GM12878 (cell line): ENCODE measurements at regions not wholly inside any gene's neighbourhood (a gene's known extent, or its start where the extent isn't known, plus 50 kb on each side); places are given as distances from the start of the nearest gene placed in this dataset.
A peak's percentile ranks its signal among the peaks of the same experiment; 100 is the strongest.

Source experiments
- ATAC-seq: fragments of 200-7000 bp; cut with Tn5 transposase; 3 replicates; pipeline ENCODE4 v1.9.1; 2020; ENCODE audit warnings: mild to moderate bottlenecking, moderate library complexity
- BruUV-seq: library from RNA; stranded (reverse); fragments of 400-500 nt; replicated peaks from 2 replicates; lab custom pipeline; 2021; lab: Mats Ljungman, UMichigan
- CTCF ChIA-PET: fragments of 300-600 bp; sonication (Branson Sonifier 250); formaldehyde crosslinking; extraction: SDS; loops from one replicate; lab custom pipeline; 2021; ENCODE audit warnings: inconsistent platforms; lab: Yijun Ruan, JAX
- POLR2A ChIA-PET: fragments of 350-600 bp; formaldehyde crosslinking; extraction: SDS; loops from one replicate; lab custom pipeline; 2021; ENCODE audit warnings: inconsistent platforms; lab: Charles Lee
- RAD21 ChIA-PET: fragments of 300-600 bp; sonication (Branson Sonifier 250); formaldehyde crosslinking; loops from one replicate; lab custom pipeline; 2023; ENCODE audit warnings: antibody characterized with exemption; ENCODE audit not compliant: unreplicated experiment; lab: Charles Lee
- SMC1A ChIA-PET: fragments of 300-600 bp; sonication (Branson Sonifier 250); formaldehyde crosslinking; loops from one replicate; lab custom pipeline; 2023; ENCODE audit not compliant: unreplicated experiment, uncharacterized antibody; lab: Charles Lee
- DNase-seq: peaks from one replicate; pipeline ENCODE4 v3.0.0-alpha.2; 2011; ENCODE audit warnings: low read depth, low spot score
- FAIRE-seq: peaks from 3 replicates; lab custom pipeline; 2011; peaks lifted over from hg19 to GRCh38; lab: Jason Lieb, UNC
- H2AFZ ChIP-seq: 2 replicates; pipeline ENCODE4 v1.6.0; 2011; ENCODE audit warnings: low read depth, low read length, control low read depth; ENCODE audit not compliant: control insufficient read depth
- H3K27ac ChIP-seq: 2 replicates; pipeline ENCODE4 v1.5.1; 2011; ENCODE audit warnings: control low read depth; ENCODE audit not compliant: control insufficient read depth, insufficient read depth
- H3K27me3 ChIP-seq, 2 experiments: replicated peaks in 1 of 2; 2 replicates each; pipeline versions ENCODE4 v1.6.0 to v1.6.1; 2011; ENCODE audit warnings: low read length in 1 of 2; ENCODE audit not compliant: control insufficient read depth in 2 of 2, insufficient read depth in 2 of 2
- H3K36me3 ChIP-seq, 2 experiments: 2 replicates each; pipeline ENCODE4 v1.5.1; 2011; ENCODE audit warnings: low read length in 1 of 2; ENCODE audit not compliant: control insufficient read depth in 2 of 2, insufficient read depth in 2 of 2
- H3K4me1 ChIP-seq: 2 replicates; pipeline ENCODE4 v1.6.1; 2011; ENCODE audit warnings: mild to moderate bottlenecking, low read length, moderate library complexity, mixed read lengths; ENCODE audit not compliant: control insufficient read depth, insufficient read depth
- H3K4me2 ChIP-seq: 2 replicates; pipeline ENCODE4 v1.6.0; 2011; ENCODE audit warnings: control low read depth; ENCODE audit not compliant: control insufficient read depth, insufficient read depth
- H3K4me3 ChIP-seq: fragments of 200-600 bp; sonication (generic); 2 replicates; pipeline ENCODE4 v1.5.1; 2016
- H3K79me2 ChIP-seq: 2 replicates; pipeline ENCODE4 v1.6.0; 2011; ENCODE audit warnings: low read length; ENCODE audit not compliant: control insufficient read depth, insufficient read depth
- H3K9ac ChIP-seq: 2 replicates; pipeline ENCODE4 v1.8.0; 2011; ENCODE audit warnings: low read length, control low read depth, mixed read lengths; ENCODE audit not compliant: control insufficient read depth, insufficient read depth
- H3K9me3 ChIP-seq: replicated peaks from 3 replicates; pipeline ENCODE4 v1.5.1; 2011; ENCODE audit warnings: mild to moderate bottlenecking, low read length; ENCODE audit not compliant: control insufficient read depth, insufficient read depth
- H4K20me1 ChIP-seq: 2 replicates; pipeline ENCODE4 v1.6.0; 2011; ENCODE audit not compliant: control insufficient read depth, insufficient read depth
- BRCA1 ChIP-seq: IDR thresholded peaks from 2 replicates; pipeline ENCODE4 v1.6.1; 2011; ENCODE audit warnings: low read depth, low read length, improper control_type of control experiment
- CBX5 ChIP-seq: sonication (generic); IDR thresholded peaks from 2 replicates; pipeline ENCODE4 v1.6.1; 2016; ENCODE audit warnings: low read depth, moderate library complexity, mild to moderate bottlenecking, inconsistent platforms
- CHD4 ChIP-seq: fragments of 200-600 bp; sonication (generic); IDR thresholded peaks from 2 replicates; pipeline ENCODE4 v1.6.1; 2016; ENCODE audit warnings: mild to moderate bottlenecking
- CREM ChIP-seq: IDR thresholded peaks from 2 replicates; pipeline ENCODE4 v1.6.1; 2014; ENCODE audit warnings: antibody characterized with exemption, low read depth
- IRF4 ChIP-seq: IDR thresholded peaks from 2 replicates; pipeline ENCODE4 v1.6.1; 2011; ENCODE audit warnings: low read depth, low read length
- JUND ChIP-seq: IDR thresholded peaks from 2 replicates; pipeline ENCODE4 v1.6.1; 2012; ENCODE audit warnings: low read depth, mild to moderate bottlenecking, low read length, improper control_type of control experiment, moderate library complexity
- MEF2B ChIP-seq: fragments of 450-650 bp; IDR thresholded peaks from 2 replicates; pipeline ENCODE4 v1.6.1; 2018; ENCODE audit warnings: mild to moderate bottlenecking, moderate library complexity; ENCODE audit not compliant: partially characterized antibody, poor library complexity, severe bottlenecking
- MTA3 ChIP-seq: IDR thresholded peaks from 2 replicates; pipeline ENCODE4 v1.6.1; 2012; ENCODE audit warnings: low read length, inconsistent platforms, borderline replicate concordance
- NFXL1 ChIP-seq: fragments of 450-650 bp; IDR thresholded peaks from 2 replicates; pipeline ENCODE4 v1.6.1; 2017; ENCODE audit warnings: antibody characterized with exemption, mild to moderate bottlenecking, borderline replicate concordance
- PAX8 ChIP-seq: fragments of 450-650 bp; IDR thresholded peaks from 2 replicates; pipeline ENCODE4 v1.6.1; 2017; ENCODE audit warnings: mild to moderate bottlenecking, moderate library complexity
- SP1 ChIP-seq: IDR thresholded peaks from one replicate; pipeline ENCODE4 v1.6.1; 2011; ENCODE audit warnings: low read depth, low read length
- SRF ChIP-seq, 2 experiments: IDR thresholded peaks; 2 replicates each; pipeline ENCODE4 v1.6.1; 2011; ENCODE audit warnings: low read depth in 2 of 2, low read length in 2 of 2, mild to moderate bottlenecking in 1 of 2, moderate library complexity in 1 of 2
- ZNF217 ChIP-seq: fragments of 450-650 bp; IDR thresholded peaks from 2 replicates; pipeline ENCODE4 v1.6.1; 2017; ENCODE audit warnings: antibody characterized with exemption, mild to moderate bottlenecking
- ZNF622 ChIP-seq: fragments of 450-650 bp; IDR thresholded peaks from 2 replicates; pipeline ENCODE4 v1.6.1; 2017; ENCODE audit warnings: mild to moderate bottlenecking, inconsistent platforms
- WGBS: methylation state at CpG from one replicate; pipeline ENCODE4 v1.1.6; 2016; ENCODE audit warnings: low lambda C conversion rate; ENCODE audit not compliant: insufficient replicate concordance, insufficient coverage; ENCODE audit errors: missing lambda C conversion rate; 5-methylcytosine and 5-hydroxymethylcytosine counted together
- in situ Hi-C: fragments of 300-500 bp; cut with MboI; formaldehyde crosslinking; loops from 9 replicates; pipeline ENCODE4 v1.14.3; 2018; ENCODE audit warnings: mixed read lengths
- intact Hi-C: fragments of 100-400 bp; cut with micrococcal nuclease; formaldehyde crosslinking; loops from one replicate; pipeline ENCODE4 v1.14.2; 2022; ENCODE audit not compliant: unreplicated experiment
- TF ChIP-seq, protein P1 (sequence below): fragments of 450-650 bp; IDR thresholded peaks from 2 replicates; pipeline ENCODE4 v1.6.1; 2017; ENCODE audit warnings: mild to moderate bottlenecking, moderate library complexity
- TF ChIP-seq, protein P2 (sequence below): IDR thresholded peaks from 2 replicates; pipeline ENCODE4 v1.6.1; 2012; ENCODE audit warnings: low read depth, low read length, improper control_type of control experiment

DNA sequence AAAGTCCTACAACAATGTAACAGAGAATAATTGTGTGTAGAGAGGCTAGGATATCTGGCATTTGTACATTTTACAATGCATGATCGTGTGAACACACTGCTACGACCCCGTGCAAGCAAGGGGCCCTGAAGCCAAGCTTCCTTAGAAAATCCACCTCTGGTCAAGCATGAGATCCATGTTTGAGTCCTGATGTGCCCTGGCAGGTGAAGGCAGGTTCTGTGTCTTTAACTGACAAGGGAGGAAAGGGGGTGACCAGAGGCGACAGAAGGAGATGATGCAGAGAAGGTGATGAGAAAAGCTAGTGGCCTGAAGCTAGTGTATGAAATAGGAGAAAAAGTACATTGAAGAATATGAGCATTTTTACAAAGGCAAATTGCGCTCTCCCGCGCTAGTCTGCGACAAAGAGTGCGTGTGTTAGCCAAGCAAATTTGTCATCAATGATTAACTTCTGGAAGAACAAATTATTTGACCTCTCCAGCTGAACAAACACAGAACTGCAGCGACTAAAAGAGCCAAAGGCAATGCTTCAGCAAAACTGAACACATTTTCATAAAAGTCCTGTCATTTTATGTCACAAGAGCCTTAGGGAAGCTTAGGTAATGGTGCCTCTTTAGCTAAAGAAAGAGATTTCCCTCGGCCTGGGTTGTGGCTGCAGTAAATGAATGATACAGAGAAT lies 101.7 kb upstream of the DAPK1 start (continued):
- TF ChIP-seq, protein P1, sequence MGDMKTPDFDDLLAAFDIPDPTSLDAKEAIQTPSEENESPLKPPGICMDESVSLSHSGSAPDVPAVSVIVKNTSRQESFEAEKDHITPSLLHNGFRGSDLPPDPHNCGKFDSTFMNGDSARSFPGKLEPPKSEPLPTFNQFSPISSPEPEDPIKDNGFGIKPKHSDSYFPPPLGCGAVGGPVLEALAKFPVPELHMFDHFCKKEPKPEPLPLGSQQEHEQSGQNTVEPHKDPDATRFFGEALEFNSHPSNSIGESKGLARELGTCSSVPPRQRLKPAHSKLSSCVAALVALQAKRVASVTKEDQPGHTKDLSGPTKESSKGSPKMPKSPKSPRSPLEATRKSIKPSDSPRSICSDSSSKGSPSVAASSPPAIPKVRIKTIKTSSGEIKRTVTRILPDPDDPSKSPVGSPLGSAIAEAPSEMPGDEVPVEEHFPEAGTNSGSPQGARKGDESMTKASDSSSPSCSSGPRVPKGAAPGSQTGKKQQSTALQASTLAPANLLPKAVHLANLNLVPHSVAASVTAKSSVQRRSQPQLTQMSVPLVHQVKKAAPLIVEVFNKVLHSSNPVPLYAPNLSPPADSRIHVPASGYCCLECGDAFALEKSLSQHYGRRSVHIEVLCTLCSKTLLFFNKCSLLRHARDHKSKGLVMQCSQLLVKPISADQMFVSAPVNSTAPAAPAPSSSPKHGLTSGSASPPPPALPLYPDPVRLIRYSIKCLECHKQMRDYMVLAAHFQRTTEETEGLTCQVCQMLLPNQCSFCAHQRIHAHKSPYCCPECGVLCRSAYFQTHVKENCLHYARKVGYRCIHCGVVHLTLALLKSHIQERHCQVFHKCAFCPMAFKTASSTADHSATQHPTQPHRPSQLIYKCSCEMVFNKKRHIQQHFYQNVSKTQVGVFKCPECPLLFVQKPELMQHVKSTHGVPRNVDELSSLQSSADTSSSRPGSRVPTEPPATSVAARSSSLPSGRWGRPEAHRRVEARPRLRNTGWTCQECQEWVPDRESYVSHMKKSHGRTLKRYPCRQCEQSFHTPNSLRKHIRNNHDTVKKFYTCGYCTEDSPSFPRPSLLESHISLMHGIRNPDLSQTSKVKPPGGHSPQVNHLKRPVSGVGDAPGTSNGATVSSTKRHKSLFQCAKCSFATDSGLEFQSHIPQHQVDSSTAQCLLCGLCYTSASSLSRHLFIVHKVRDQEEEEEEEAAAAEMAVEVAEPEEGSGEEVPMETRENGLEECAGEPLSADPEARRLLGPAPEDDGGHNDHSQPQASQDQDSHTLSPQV = no peak
- no peak for TF ChIP-seq BRCA1
- no peak for TF ChIP-seq ZNF622
- TF ChIP-seq ZNF217 = no peak
- no peak for TF ChIP-seq CBX5
- TF ChIP-seq SRF (IDR thresholded peaks at IDR 0.05; ENCODE audit: low read depth in 2 of 2, low read length in 2 of 2) = no peak
- no peak for TF ChIP-seq MEF2B
- TF ChIP-seq, all 136 proteins: peak for 0

DNA sequence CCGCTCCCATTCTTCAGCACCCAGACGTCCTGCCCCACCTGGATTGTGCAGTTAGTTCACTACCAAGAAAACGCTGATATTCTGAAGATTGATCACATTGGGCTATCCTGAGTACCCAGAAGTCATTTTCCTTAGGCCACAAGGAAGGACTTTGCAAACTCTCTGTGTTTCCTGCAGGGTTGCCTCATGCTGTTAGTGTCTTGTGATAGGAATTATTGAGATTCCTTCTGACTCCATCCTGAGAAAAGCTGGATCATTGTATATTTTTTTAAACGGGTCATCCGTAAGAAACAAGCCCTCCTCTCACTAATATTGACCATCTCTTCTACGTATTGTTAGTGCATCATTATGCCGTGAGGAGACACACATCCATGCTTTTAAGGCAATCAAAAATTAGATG lies 96.0 kb upstream of the DAPK1 start:
- ChIA-PET RAD21 (no interaction called here), SMC1A (interaction anchor here (0.6 kb wide), 1 partner anchor 244 kb away, joined by 3 read pairs; no protein-coding TSS in a partner anchor), CTCF (no interaction called here), POLR2A (no interaction called here)
- H3K4me3 ChIP-seq = no peak overlapping the region
- H2AFZ ChIP-seq = no peak overlapping the region
- H3K27ac ChIP-seq = no peak overlapping the region
- H3K36me3 ChIP-seq = no peaks in the 10 kb centered on the region
- ATAC-seq = no peak
- H3K9me3 ChIP-seq = no peaks in the 10 kb centered on the region
- H3K4me2 ChIP-seq = no peak overlapping the region
- H3K79me2 ChIP-seq = no peaks in the 10 kb centered on the region
- no TSS peak for BruUV-seq
- no peak overlapping the region for H3K9ac ChIP-seq
- FAIRE-seq = peak; percentile 73
- in situ Hi-C loops = no loop called here
- intact Hi-C loops = no loop called here
- H4K20me1 ChIP-seq = no peaks in the 10 kb centered on the region
- H3K4me1 ChIP-seq = no peaks in the 10 kb centered on the region
- DNase-seq = no peak
- 64% methylated on average over 7 of the region's 7 CpGs for WGBS
- TF ChIP-seq, protein P2, sequence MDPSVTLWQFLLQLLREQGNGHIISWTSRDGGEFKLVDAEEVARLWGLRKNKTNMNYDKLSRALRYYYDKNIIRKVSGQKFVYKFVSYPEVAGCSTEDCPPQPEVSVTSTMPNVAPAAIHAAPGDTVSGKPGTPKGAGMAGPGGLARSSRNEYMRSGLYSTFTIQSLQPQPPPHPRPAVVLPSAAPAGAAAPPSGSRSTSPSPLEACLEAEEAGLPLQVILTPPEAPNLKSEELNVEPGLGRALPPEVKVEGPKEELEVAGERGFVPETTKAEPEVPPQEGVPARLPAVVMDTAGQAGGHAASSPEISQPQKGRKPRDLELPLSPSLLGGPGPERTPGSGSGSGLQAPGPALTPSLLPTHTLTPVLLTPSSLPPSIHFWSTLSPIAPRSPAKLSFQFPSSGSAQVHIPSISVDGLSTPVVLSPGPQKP = no peak
- TF ChIP-seq SP1 (no peak), CREM (no peak), PAX8 (no peak), IRF4 (no peak), CHD4 (no peak), MTA3 (no peak), NFXL1 (no peak), JUND (no peak)
- H3K27me3 ChIP-seq = no peaks in the 10 kb centered on the region
